ENCODE measurements at regions not wholly inside any gene's neighbourhood (a gene's known extent, or its start where the extent isn't known, plus 50 kb on each side); places are given as distances from the start of the nearest gene placed in this dataset.
A peak's percentile ranks its signal among the peaks of the same experiment; 100 is the strongest.

- TF ChIP-seq CTCF (IDR thresholded peaks at IDR 0.05) (no peak), POLR2A (IDR thresholded peaks at IDR 0.05) (no peak)
- no peaks in the 10 kb centered on the region for H3K27me3 ChIP-seq
Measured at GRCh38 chr20:48416002-48416401, 411.8 kb downstream of the PREX1 start.

GRCh38 chr20:48414786-48415185 lies 413.0 kb downstream of the PREX1 start:
- intact Hi-C loops (cut with DNase I; ENCODE audit: low total_unique reads): no loop called here
- Histone ChIP-seq H3K36me3 (no peaks in the 10 kb centered on the region), H3K4me3 (no peak overlapping the region), H3K4me1 (no peaks in the 10 kb centered on the region), H3K27me3 (no peaks in the 10 kb centered on the region), H3K27ac (no peak overlapping the region), H3K9me3 (no peaks in the 10 kb centered on the region)
- no peak for DNase-seq
- no peak for TF ChIP-seq POLR2A (IDR thresholded peaks at IDR 0.05)
- no peak for TF ChIP-seq CTCF (IDR thresholded peaks at IDR 0.05)

More at GRCh38 chr20:48416002-48416401, 411.8 kb downstream of the PREX1 start:
- no peak overlapping the region for H3K4me3 ChIP-seq
- no peaks in the 10 kb centered on the region for H3K36me3 ChIP-seq
- DNase-seq: no peak
- H3K4me1 ChIP-seq: no peaks in the 10 kb centered on the region
- no peaks in the 10 kb centered on the region for H3K9me3 ChIP-seq
- H3K27ac ChIP-seq: no peak overlapping the region
- intact Hi-C loops (cut with DNase I; ENCODE audit: low total_unique reads): no loop called here

GRCh38 chr20:48411919-48412522 lies 415.8 kb downstream of the PREX1 start:
- intact Hi-C loops (cut with DNase I; ENCODE audit: low total_unique reads): no loop called here
- Histone ChIP-seq H3K9me3 (no peaks in the 10 kb centered on the region), H3K27ac (no peak overlapping the region), H3K4me3 (no peak overlapping the region), H3K27me3 (no peaks in the 10 kb centered on the region), H3K4me1 (no peaks in the 10 kb centered on the region), H3K36me3 (no peaks in the 10 kb centered on the region)
- DNase-seq: no peak
- no peak for TF ChIP-seq POLR2A (IDR thresholded peaks at IDR 0.05)
- TF ChIP-seq CTCF (IDR thresholded peaks at IDR 0.05): no peak

GRCh38 chr20:48411245-48411644 lies 416.6 kb downstream of the PREX1 start:
- H3K9me3 ChIP-seq: no peaks in the 10 kb centered on the region
- H3K36me3 ChIP-seq: no peaks in the 10 kb centered on the region
- no peaks in the 10 kb centered on the region for H3K27me3 ChIP-seq
- no peak overlapping the region for H3K4me3 ChIP-seq
- TF ChIP-seq POLR2A (IDR thresholded peaks at IDR 0.05) (no peak), CTCF (IDR thresholded peaks at IDR 0.05) (no peak)
- no peaks in the 10 kb centered on the region for H3K4me1 ChIP-seq
- peak overlapping the region in 1 of 2 donors; percentile 19 for H3K27ac ChIP-seq
- DNase-seq: peak; percentile 42 to 53
- intact Hi-C loops (cut with DNase I; ENCODE audit: low total_unique reads): no loop called here

- intact Hi-C loops (cut with DNase I; ENCODE audit: low total_unique reads): no loop called here
- H3K4me3 ChIP-seq: no peak overlapping the region
- no peaks in the 10 kb centered on the region for H3K36me3 ChIP-seq
- DNase-seq: no peak
- H3K27ac ChIP-seq: no peak overlapping the region
- no peaks in the 10 kb centered on the region for H3K27me3 ChIP-seq
- H3K4me1 ChIP-seq: no peaks in the 10 kb centered on the region
- TF ChIP-seq CTCF (IDR thresholded peaks at IDR 0.05): no peak
- no peak for TF ChIP-seq POLR2A (IDR thresholded peaks at IDR 0.05)
- no peaks in the 10 kb centered on the region for H3K9me3 ChIP-seq
Measured at GRCh38 chr20:48409055-48409615, 418.7 kb downstream of the PREX1 start.
